SK-N-SH (cell line): ENCODE measurements at regions not wholly inside any gene's neighbourhood (a gene's known extent, or its start where the extent isn't known, plus 50 kb on each side); places are given as distances from the start of the nearest gene placed in this dataset.

ENCODE experiments used
- JUND ChIP-seq: IDR thresholded peaks from 2 replicates; pipeline ENCODE4 v1.4.0; 2012
- MEF2A ChIP-seq: IDR thresholded peaks from 2 replicates; pipeline ENCODE4 v1.4.0; 2012; ENCODE audit warnings: low read depth, borderline replicate concordance
- MXI1 ChIP-seq: IDR thresholded peaks from 2 replicates; pipeline ENCODE4 v1.6.1; 2012; ENCODE audit warnings: mild to moderate bottlenecking, low read depth, low read length, improper control_type of control experiment
- POLR2AphosphoS5 ChIP-seq: IDR thresholded peaks from 2 replicates; pipeline ENCODE4 v1.6.1; 2012; ENCODE audit warnings: low read depth, low read length
- TF ChIP-seq, protein P1 (sequence below): fragments of 200-600 bp; sonication (generic); IDR thresholded peaks from 2 replicates; pipeline ENCODE4 v1.6.1; 2017; ENCODE audit warnings: antibody characterized with exemption, mild to moderate bottlenecking, moderate library complexity
- TF ChIP-seq, protein P2 (sequence below): IDR thresholded peaks from 2 replicates; pipeline ENCODE4 v1.4.0; 2012; ENCODE audit warnings: low read depth
- TF ChIP-seq, protein P3 (sequence below): fragments of 150-350 bp; IDR thresholded peaks from 2 replicates; pipeline ENCODE4 v1.6.1; 2017; ENCODE audit warnings: antibody characterized with exemption, low read length, low read depth, borderline replicate concordance

DNA sequence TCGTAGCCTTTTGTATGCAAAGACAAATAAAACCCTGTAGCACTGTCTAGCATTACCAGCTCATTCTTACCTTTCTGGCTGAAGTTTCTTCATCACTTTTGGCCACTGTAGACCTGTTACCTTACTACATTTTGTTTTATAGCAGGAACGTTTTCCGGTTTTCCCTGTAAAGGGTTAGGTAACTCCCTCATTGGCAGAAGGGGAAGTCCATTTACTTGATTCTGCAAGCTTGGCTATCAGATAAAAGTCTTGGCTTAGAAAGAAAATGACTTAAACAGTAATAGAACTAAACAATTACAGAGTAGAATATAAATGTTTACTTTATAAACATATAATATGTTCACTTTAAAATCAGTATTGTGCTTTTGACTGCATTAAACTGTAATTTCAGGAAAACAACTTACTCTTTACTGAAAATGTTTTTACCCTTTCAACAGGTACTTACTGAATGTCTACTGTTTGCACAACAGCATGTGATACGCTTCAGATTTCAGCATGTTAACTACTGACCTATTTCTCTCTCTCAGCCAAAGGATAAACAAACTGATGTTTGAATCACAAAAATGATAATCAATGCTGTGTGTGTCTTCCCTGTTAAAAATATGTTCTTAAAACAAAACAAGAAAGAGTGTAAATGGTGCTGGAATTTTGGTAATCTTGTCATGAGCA, 67.1 kb downstream of the OTUD1 start:
- no peak for TF ChIP-seq MXI1
- no peak for TF ChIP-seq POLR2AphosphoS5
- TF ChIP-seq, protein P1, sequence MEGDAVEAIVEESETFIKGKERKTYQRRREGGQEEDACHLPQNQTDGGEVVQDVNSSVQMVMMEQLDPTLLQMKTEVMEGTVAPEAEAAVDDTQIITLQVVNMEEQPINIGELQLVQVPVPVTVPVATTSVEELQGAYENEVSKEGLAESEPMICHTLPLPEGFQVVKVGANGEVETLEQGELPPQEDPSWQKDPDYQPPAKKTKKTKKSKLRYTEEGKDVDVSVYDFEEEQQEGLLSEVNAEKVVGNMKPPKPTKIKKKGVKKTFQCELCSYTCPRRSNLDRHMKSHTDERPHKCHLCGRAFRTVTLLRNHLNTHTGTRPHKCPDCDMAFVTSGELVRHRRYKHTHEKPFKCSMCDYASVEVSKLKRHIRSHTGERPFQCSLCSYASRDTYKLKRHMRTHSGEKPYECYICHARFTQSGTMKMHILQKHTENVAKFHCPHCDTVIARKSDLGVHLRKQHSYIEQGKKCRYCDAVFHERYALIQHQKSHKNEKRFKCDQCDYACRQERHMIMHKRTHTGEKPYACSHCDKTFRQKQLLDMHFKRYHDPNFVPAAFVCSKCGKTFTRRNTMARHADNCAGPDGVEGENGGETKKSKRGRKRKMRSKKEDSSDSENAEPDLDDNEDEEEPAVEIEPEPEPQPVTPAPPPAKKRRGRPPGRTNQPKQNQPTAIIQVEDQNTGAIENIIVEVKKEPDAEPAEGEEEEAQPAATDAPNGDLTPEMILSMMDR: no peak
- no peak for TF ChIP-seq JUND
- TF ChIP-seq, protein P2, sequence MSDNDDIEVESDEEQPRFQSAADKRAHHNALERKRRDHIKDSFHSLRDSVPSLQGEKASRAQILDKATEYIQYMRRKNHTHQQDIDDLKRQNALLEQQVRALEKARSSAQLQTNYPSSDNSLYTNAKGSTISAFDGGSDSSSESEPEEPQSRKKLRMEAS: no peak
- TF ChIP-seq, protein P3, sequence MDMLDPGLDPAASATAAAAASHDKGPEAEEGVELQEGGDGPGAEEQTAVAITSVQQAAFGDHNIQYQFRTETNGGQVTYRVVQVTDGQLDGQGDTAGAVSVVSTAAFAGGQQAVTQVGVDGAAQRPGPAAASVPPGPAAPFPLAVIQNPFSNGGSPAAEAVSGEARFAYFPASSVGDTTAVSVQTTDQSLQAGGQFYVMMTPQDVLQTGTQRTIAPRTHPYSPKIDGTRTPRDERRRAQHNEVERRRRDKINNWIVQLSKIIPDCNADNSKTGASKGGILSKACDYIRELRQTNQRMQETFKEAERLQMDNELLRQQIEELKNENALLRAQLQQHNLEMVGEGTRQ: no peak
- no peak for TF ChIP-seq MEF2A
